ENCODE measurements at regions not wholly inside any gene's neighbourhood (a gene's known extent, or its start where the extent isn't known, plus 50 kb on each side); places are given as distances from the start of the nearest gene placed in this dataset.

GRCh38 chr11:131302836-131303235 lies 67.6 kb upstream of the NTM start:
- H3K9me3 ChIP-seq = no peaks in the 10 kb centered on the region
- no peak overlapping the region for H3K27ac ChIP-seq
- no peaks in the 10 kb centered on the region for H3K27me3 ChIP-seq
- TF ChIP-seq CTCF (IDR thresholded peaks at IDR 0.05) (no peak), POLR2A (IDR thresholded peaks at IDR 0.05) (no peak), POLR2AphosphoS5 (IDR thresholded peaks at IDR 0.05; ENCODE audit: insufficient read depth in 1 of 2, low read depth in 1 of 2) (no peak)
- H3K4me1 ChIP-seq = no peaks in the 10 kb centered on the region
- H3K36me3 ChIP-seq = no peaks in the 10 kb centered on the region
- DNase-seq (ENCODE audit: extremely low spot score in 2 of 2) = no peak
- intact Hi-C loops (cut with DNase I) = no loop called here
- H3K4me3 ChIP-seq = no peak overlapping the region

- no peak overlapping the region for H3K27ac ChIP-seq
- H3K4me1 ChIP-seq = no peaks in the 10 kb centered on the region
- intact Hi-C loops (cut with DNase I) = no loop called here
- H3K27me3 ChIP-seq = no peaks in the 10 kb centered on the region
- TF ChIP-seq POLR2AphosphoS5 (IDR thresholded peaks at IDR 0.05; ENCODE audit: insufficient read depth in 1 of 2, low read depth in 1 of 2) = no peak
- TF ChIP-seq POLR2A (IDR thresholded peaks at IDR 0.05) = no peak
- no peak for TF ChIP-seq CTCF (IDR thresholded peaks at IDR 0.05)
- H3K36me3 ChIP-seq = no peaks in the 10 kb centered on the region
- DNase-seq (ENCODE audit: extremely low spot score in 2 of 2) = no peak
- H3K4me3 ChIP-seq = no peak overlapping the region
- H3K9me3 ChIP-seq = no peaks in the 10 kb centered on the region
These were observed 66.8 kb upstream of the NTM start for GRCh38 chr11:131303611-131304119.

GRCh38 chr11:131305005-131305404 lies 65.4 kb upstream of the NTM start:
- H3K36me3 ChIP-seq = no peaks in the 10 kb centered on the region
- no peak overlapping the region for H3K27ac ChIP-seq
- H3K4me1 ChIP-seq = no peaks in the 10 kb centered on the region
- H3K4me3 ChIP-seq = no peak overlapping the region
- TF ChIP-seq POLR2AphosphoS5 (IDR thresholded peaks at IDR 0.05; ENCODE audit: insufficient read depth in 1 of 2, low read depth in 1 of 2) = no peak
- TF ChIP-seq CTCF (IDR thresholded peaks at IDR 0.05) = no peak
- TF ChIP-seq POLR2A (IDR thresholded peaks at IDR 0.05) = no peak
- no peaks in the 10 kb centered on the region for H3K9me3 ChIP-seq
- no peaks in the 10 kb centered on the region for H3K27me3 ChIP-seq
- no peak for DNase-seq (ENCODE audit: extremely low spot score in 2 of 2)
- intact Hi-C loops (cut with DNase I) = no loop called here

- H3K27me3 ChIP-seq = no peaks in the 10 kb centered on the region
- H3K4me3 ChIP-seq = no peak overlapping the region
- no peaks in the 10 kb centered on the region for H3K4me1 ChIP-seq
- no peaks in the 10 kb centered on the region for H3K9me3 ChIP-seq
- H3K36me3 ChIP-seq = no peaks in the 10 kb centered on the region
- intact Hi-C loops (cut with DNase I) = no loop called here
- DNase-seq (ENCODE audit: extremely low spot score in 2 of 2) = peak in 1 of 2 donors; percentile 22
- H3K27ac ChIP-seq = no peak overlapping the region
- TF ChIP-seq POLR2AphosphoS5 (IDR thresholded peaks at IDR 0.05; ENCODE audit: insufficient read depth in 1 of 2, low read depth in 1 of 2) (no peak), POLR2A (IDR thresholded peaks at IDR 0.05) (no peak), CTCF (IDR thresholded peaks at IDR 0.05) (no peak)
These were observed 62.9 kb upstream of the NTM start for GRCh38 chr11:131307506-131307905.

GRCh38 chr11:131309776-131310175 lies 60.6 kb upstream of the NTM start:
- intact Hi-C loops (cut with DNase I) = no loop called here
- no peaks in the 10 kb centered on the region for H3K4me1 ChIP-seq
- DNase-seq (ENCODE audit: extremely low spot score in 2 of 2) = no peak
- no peaks in the 10 kb centered on the region for H3K36me3 ChIP-seq
- no peak overlapping the region for H3K27ac ChIP-seq
- no peaks in the 10 kb centered on the region for H3K27me3 ChIP-seq
- H3K4me3 ChIP-seq = no peak overlapping the region
- no peaks in the 10 kb centered on the region for H3K9me3 ChIP-seq
- no peak for TF ChIP-seq CTCF (IDR thresholded peaks at IDR 0.05)
- TF ChIP-seq POLR2AphosphoS5 (IDR thresholded peaks at IDR 0.05; ENCODE audit: insufficient read depth in 1 of 2, low read depth in 1 of 2) = no peak
- TF ChIP-seq POLR2A (IDR thresholded peaks at IDR 0.05) = no peak
